Hepatocyte (in vitro differentiated cells): ENCODE measurements at regions not wholly inside any gene's neighbourhood (a gene's known extent, or its start where the extent isn't known, plus 50 kb on each side); places are given as distances from the start of the nearest gene placed in this dataset.

ENCODE experiments used
- CTCF ChIP-seq: fragments of 200-600 bp; sonication (generic); IDR thresholded peaks from 2 replicates; pipeline ENCODE4 v1.5.1; 2016; ENCODE audit warnings: antibody characterized with exemption, mild to moderate bottlenecking; ENCODE audit not compliant: poor library complexity
- EZH2 ChIP-seq: fragments of 200-600 bp; sonication (generic); IDR thresholded peaks from 2 replicates; pipeline ENCODE4 v1.6.1; 2016; ENCODE audit warnings: antibody characterized with exemption, mild to moderate bottlenecking, borderline replicate concordance
- EZH2phosphoT487 ChIP-seq: fragments of 200-600 bp; sonication (generic); IDR thresholded peaks from one replicate; pipeline ENCODE4 v1.6.1; 2018; ENCODE audit warnings: antibody characterized with exemption, mild to moderate bottlenecking, low read depth, moderate library complexity; ENCODE audit not compliant: unreplicated experiment, severe bottlenecking

- TF ChIP-seq CTCF = no peak
- no peak for TF ChIP-seq EZH2phosphoT487
- TF ChIP-seq EZH2 = no peak
These were observed 207.9 kb upstream of the SALL3 start for GRCh38 chr18:78771496-78772359.
